Choroid plexus epithelial cell (primary cell): ENCODE measurements at regions not wholly inside any gene's neighbourhood (a gene's known extent, or its start where the extent isn't known, plus 50 kb on each side); places are given as distances from the start of the nearest gene placed in this dataset.

Experiments
- DNase-seq: peaks from one replicate; pipeline ENCODE4 v3.0.0-alpha.2; 2010; ENCODE audit warnings: low read depth
- H3K4me3 ChIP-seq: 2 replicates; pipeline ENCODE4 v1.5.1; 2011; ENCODE audit warnings: low read depth, mild to moderate bottlenecking, control low read depth, low read length, moderate library complexity
- CTCF ChIP-seq: conservative IDR thresholded peaks from 2 replicates; pipeline ENCODE4 v1.5.1; 2011; ENCODE audit warnings: low read depth, mild to moderate bottlenecking, control low read depth, inconsistent platforms, low read length, moderate library complexity

DNA sequence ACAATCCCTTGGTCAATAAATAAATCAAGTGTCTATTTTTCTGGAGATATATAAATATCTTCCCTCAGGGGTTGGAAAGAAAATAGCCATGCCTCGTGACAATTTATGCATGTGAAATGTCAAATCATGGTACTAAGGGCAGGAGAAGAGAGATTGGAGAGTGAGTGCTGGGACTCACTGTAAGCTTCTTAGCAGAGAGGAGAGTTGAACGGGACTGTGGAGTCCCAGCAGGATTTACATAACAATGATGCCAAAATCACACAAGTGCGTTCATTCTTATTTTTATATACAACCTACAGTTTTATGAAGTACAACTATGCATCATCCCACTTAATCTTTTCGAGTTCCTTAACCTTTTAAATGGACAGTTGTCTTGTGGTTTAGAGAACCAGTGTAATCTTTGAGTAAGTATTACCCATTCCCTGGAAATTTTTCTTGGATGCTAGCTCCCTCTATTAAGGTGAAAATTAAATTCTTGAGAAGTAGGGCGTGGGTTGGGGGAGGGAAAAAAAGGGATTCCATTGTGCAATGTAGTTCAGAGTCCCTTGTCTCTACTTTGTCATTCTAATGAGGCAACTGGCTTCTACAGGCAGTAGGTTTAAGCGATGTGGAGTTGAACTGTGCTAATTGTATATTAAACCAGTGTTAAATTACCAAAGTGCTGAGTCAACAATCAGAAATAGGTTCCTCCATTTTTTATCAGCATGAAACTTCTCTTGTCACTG lies 143.6 kb upstream of the EPHA4 start:
- TF ChIP-seq CTCF: no peak
- H3K4me3 ChIP-seq: no peak overlapping the region
- DNase-seq: no peak

DNA sequence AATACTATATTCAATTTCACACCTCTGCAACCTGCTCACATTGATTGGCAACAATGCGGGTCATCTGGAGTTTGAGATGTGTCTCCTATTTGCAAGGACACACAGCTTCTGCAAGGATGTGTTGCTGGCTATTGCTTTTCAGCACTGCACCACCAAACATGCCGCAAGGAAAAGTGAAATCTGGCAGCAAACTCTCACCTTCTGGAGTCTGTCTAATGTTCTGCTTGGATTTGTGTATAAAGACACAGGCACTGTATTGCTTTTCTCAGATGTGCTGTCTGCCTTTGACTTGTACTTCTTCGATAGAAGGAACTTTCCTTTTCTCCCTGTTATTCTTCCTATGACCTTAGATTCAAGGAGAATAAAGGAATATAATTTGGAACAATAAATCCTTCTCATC lies 138.6 kb upstream of the EPHA4 start:
- no peak overlapping the region for H3K4me3 ChIP-seq
- no peak for DNase-seq
- no peak for TF ChIP-seq CTCF

DNA sequence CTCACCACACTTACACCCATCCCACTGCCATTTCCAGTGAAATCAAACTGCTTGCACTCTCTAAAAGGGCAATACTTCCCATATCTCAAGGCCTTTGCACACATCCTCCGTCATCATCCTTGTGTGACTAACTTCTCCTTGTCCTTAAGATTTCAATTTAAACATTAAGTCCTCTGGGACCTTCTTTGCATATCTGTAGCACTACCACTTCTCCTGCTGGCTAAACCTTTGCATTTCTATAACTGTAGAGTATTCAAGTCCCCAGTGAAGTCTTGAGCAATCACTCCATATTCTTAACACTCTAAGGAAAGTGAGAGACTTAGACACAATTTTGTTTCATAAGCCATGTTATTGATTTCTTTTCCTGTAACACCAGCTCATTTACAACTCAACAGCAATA lies 136.8 kb upstream of the EPHA4 start:
- DNase-seq: no peak
- no peak for TF ChIP-seq CTCF
- no peak overlapping the region for H3K4me3 ChIP-seq

GRCh38 chr2:221705185-221705877 lies 133.2 kb upstream of the EPHA4 start:
- TF ChIP-seq CTCF: no peak
- no peak overlapping the region for H3K4me3 ChIP-seq
- DNase-seq: no peak

- no peak overlapping the region for H3K4me3 ChIP-seq
- DNase-seq: no peak
- TF ChIP-seq CTCF: no peak
Observed at GRCh38 chr2:221704442-221704841, 132.3 kb upstream of the EPHA4 start.

- no peak overlapping the region for H3K4me3 ChIP-seq
- no peak for DNase-seq
- no peak for TF ChIP-seq CTCF
Observed at GRCh38 chr2:221693365-221693764, 121.3 kb upstream of the EPHA4 start.

- no peak for DNase-seq
- no peak overlapping the region for H3K4me3 ChIP-seq
- TF ChIP-seq CTCF: no peak
Observed at GRCh38 chr2:221691571-221691970, 119.5 kb upstream of the EPHA4 start.
